H1 (cell line): ENCODE measurements at regions not wholly inside any gene's neighbourhood (a gene's known extent, or its start where the extent isn't known, plus 50 kb on each side); places are given as distances from the start of the nearest gene placed in this dataset.

Source experiments
- CTCF ChIA-PET: fragments of 300-600 bp; sonication (Branson Sonifier 250); formaldehyde crosslinking; loops from one replicate; lab custom pipeline; 2021; ENCODE audit not compliant: partially characterized antibody; lab: Charles Lee
- POLR2A ChIA-PET: fragments of 300-600 bp; sonication (Branson Sonifier 250); formaldehyde crosslinking; loops from one replicate; lab custom pipeline; 2021; ENCODE audit warnings: inconsistent platforms; ENCODE audit not compliant: partially characterized antibody; lab: Charles Lee
- DNase-seq, 2 experiments: peaks; one replicate each; pipeline versions ENCODE4 v3.0.0 to v3.0.0-alpha.2; 2010 to 2022; ENCODE audit warnings: low spot score in 2 of 2, low read depth in 1 of 2, mixed read lengths in 1 of 2
- FAIRE-seq: peaks from 2 replicates; lab custom pipeline; 2011; peaks lifted over from hg19 to GRCh38; lab: Jason Lieb, UNC
- H2AFZ ChIP-seq: 2 replicates; pipeline ENCODE4 v1.8.1; 2012; ENCODE audit warnings: low read length, inconsistent platforms
- H2AK5ac ChIP-seq: 2 replicates; pipeline ENCODE4 v1.6.1; 2013; ENCODE audit warnings: low read depth, low read length
- H2BK120ac ChIP-seq: replicated peaks from 2 replicates; pipeline ENCODE3; 2013; ENCODE audit warnings: low read depth, low read length, inconsistent platforms
- H2BK12ac ChIP-seq: 2 replicates; pipeline ENCODE4 v1.6.1; 2013; ENCODE audit warnings: low read depth, low read length
- H2BK15ac ChIP-seq: 2 replicates; pipeline ENCODE4 v1.6.1; 2013; ENCODE audit warnings: low read length
- H2BK20ac ChIP-seq: 2 replicates; pipeline ENCODE4 v1.6.1; 2013; ENCODE audit warnings: low read length
- H2BK5ac ChIP-seq: 2 replicates; pipeline ENCODE4 v1.6.1; 2013; ENCODE audit warnings: low read depth, low read length
- H3K14ac ChIP-seq: 2 replicates; pipeline ENCODE4 v1.6.1; 2013; ENCODE audit warnings: inconsistent platforms; ENCODE audit not compliant: insufficient read length
- H3K18ac ChIP-seq: 2 replicates; pipeline ENCODE4 v1.6.1; 2013; ENCODE audit warnings: low read length; ENCODE audit errors: extremely low read depth
- H3K23ac ChIP-seq: 2 replicates; pipeline ENCODE4 v1.6.1; 2013; ENCODE audit warnings: inconsistent platforms; ENCODE audit not compliant: insufficient read length
- H3K23me2 ChIP-seq: 2 replicates; pipeline ENCODE4 v1.6.1; 2013; ENCODE audit warnings: low read depth, low read length
- H3K27ac ChIP-seq: 2 replicates; pipeline ENCODE4 v1.6.1; 2011; ENCODE audit warnings: low read depth, low read length, inconsistent platforms
- H3K27me3 ChIP-seq, 4 experiments: replicated peaks in 1 of 4; 1 replicate in 1 of 4; 2 replicates in 3 of 4; pipeline versions ENCODE4 v1.6.1 to v1.8.1; 2011 to 2013; ENCODE audit warnings: low read length in 3 of 4, mild to moderate bottlenecking in 3 of 4, inconsistent platforms in 2 of 4, mixed read lengths in 2 of 4, moderate library complexity in 1 of 4; ENCODE audit not compliant: control insufficient read depth in 3 of 4, insufficient read depth in 3 of 4; ENCODE audit errors: extremely low read depth in 1 of 4
- H3K36me3 ChIP-seq, 4 experiments: 2 replicates each; pipeline versions ENCODE4 v1.6.1 to v1.8.1; 2011 to 2013; ENCODE audit warnings: mild to moderate bottlenecking in 4 of 4, low read length in 3 of 4, moderate library complexity in 2 of 4, control low read depth in 1 of 4, inconsistent platforms in 1 of 4; ENCODE audit not compliant: insufficient read depth in 4 of 4, control insufficient read depth in 2 of 4
- H3K4ac ChIP-seq: replicated peaks from 2 replicates; pipeline ENCODE3; 2013; ENCODE audit warnings: low read length, low read depth, mixed read lengths, inconsistent platforms; ENCODE audit not compliant: insufficient read length
- H3K4me1 ChIP-seq, 4 experiments: replicated peaks in 1 of 4; 1 replicate in 1 of 4; 2 replicates in 3 of 4; pipeline versions ENCODE4 v1.6.1 to v1.8.1; 2011 to 2013; ENCODE audit warnings: low read length in 3 of 4, inconsistent platforms in 2 of 4, mixed read lengths in 1 of 4; ENCODE audit not compliant: insufficient read depth in 4 of 4, control insufficient read depth in 3 of 4
- H3K4me2 ChIP-seq, 2 experiments: 2 replicates each; pipeline versions ENCODE4 v1.6.1 to v1.8.1; 2011 to 2013; ENCODE audit warnings: low read depth in 2 of 2, low read length in 2 of 2, control low read depth in 1 of 2, inconsistent platforms in 1 of 2, mild to moderate bottlenecking in 1 of 2; ENCODE audit not compliant: insufficient read depth in 1 of 2
- H3K4me3 ChIP-seq, 4 experiments: fragments of 200-600, 300-600 bp in 1 of 4; sonication (generic), shearing (Covaris generic), sonication (Bioruptor Twin) in 1 of 4; 2 replicates each; pipeline versions ENCODE4 v1.5.1 to v1.8.1; 2011 to 2016; ENCODE audit warnings: low read length in 4 of 4, low read depth in 3 of 4, control low read depth in 2 of 4, inconsistent platforms in 2 of 4, mild to moderate bottlenecking in 2 of 4, mixed read lengths in 1 of 4, moderate library complexity in 1 of 4; ENCODE audit not compliant: insufficient read depth in 2 of 4; ENCODE audit errors: extremely low read depth in 1 of 4
- H3K56ac ChIP-seq: replicated peaks from 2 replicates; pipeline ENCODE3; 2013; ENCODE audit warnings: low read depth, mild to moderate bottlenecking, mixed read lengths, low read length, inconsistent platforms; ENCODE audit not compliant: insufficient read length
- H3K79me1 ChIP-seq: 2 replicates; pipeline ENCODE4 v1.6.1; 2013; ENCODE audit warnings: low read depth, low read length, control low read depth
- H3K79me2 ChIP-seq, 2 experiments: 2 replicates each; pipeline versions ENCODE4 v1.6.1 to v1.8.1; 2012 to 2013; ENCODE audit warnings: low read length in 2 of 2, mild to moderate bottlenecking in 2 of 2, inconsistent platforms in 1 of 2; ENCODE audit not compliant: insufficient read depth in 2 of 2, control insufficient read depth in 1 of 2
- H3K9ac ChIP-seq, 4 experiments: replicated peaks in 1 of 4; 1 replicate in 1 of 4; 2 replicates in 3 of 4; pipeline versions ENCODE4 v1.6.1 to v1.8.1; 2011 to 2013; ENCODE audit warnings: low read depth in 3 of 4, low read length in 3 of 4, control low read depth in 2 of 4, mild to moderate bottlenecking in 2 of 4, moderate library complexity in 2 of 4, inconsistent platforms in 1 of 4; ENCODE audit errors: extremely low read depth in 1 of 4
- H3K9me3 ChIP-seq, 2 experiments: 2 replicates each; pipeline versions ENCODE4 v1.6.1 to v1.8.1; 2012 to 2013; ENCODE audit warnings: mild to moderate bottlenecking in 2 of 2, moderate library complexity in 2 of 2, control low read depth in 1 of 2, inconsistent platforms in 1 of 2, low read depth in 1 of 2, low read length in 1 of 2, mixed read lengths in 1 of 2; ENCODE audit not compliant: insufficient read depth in 2 of 2
- H4K20me1 ChIP-seq, 2 experiments: replicated peaks in 1 of 2; 2 replicates each; pipeline versions ENCODE3 to v1.8.1; 2011 to 2013; ENCODE audit warnings: inconsistent platforms in 2 of 2, low read length in 2 of 2, mild to moderate bottlenecking in 1 of 2; ENCODE audit not compliant: insufficient read depth in 2 of 2, control insufficient read depth in 1 of 2
- H4K5ac ChIP-seq: 2 replicates; pipeline ENCODE4 v1.6.1; 2013; ENCODE audit warnings: low read length, low read depth, mixed read lengths, inconsistent platforms; ENCODE audit not compliant: insufficient read length
- H4K8ac ChIP-seq: 2 replicates; pipeline ENCODE4 v1.8.0; 2013; ENCODE audit warnings: mild to moderate bottlenecking, moderate library complexity, low read length, inconsistent platforms; ENCODE audit not compliant: insufficient read depth; ENCODE audit errors: extremely low read depth
- H4K91ac ChIP-seq: replicated peaks from 2 replicates; pipeline ENCODE3; 2013; ENCODE audit warnings: low read length, mixed read lengths, inconsistent platforms; ENCODE audit not compliant: insufficient read length
- GTF2F1 ChIP-seq: IDR thresholded peaks from 2 replicates; pipeline ENCODE4 v1.6.1; 2012; ENCODE audit warnings: low read depth, low read length, improper control_type of control experiment, borderline replicate concordance
- HDAC2 ChIP-seq, 2 experiments: fragments of 300-600 bp in 1 of 2; sonication (generic) in 1 of 2; IDR thresholded peaks; 2 replicates each; pipeline ENCODE4 v1.6.1; 2011 to 2012; ENCODE audit warnings: low read depth in 2 of 2, low read length in 2 of 2, mild to moderate bottlenecking in 2 of 2, moderate library complexity in 2 of 2, borderline replicate concordance in 1 of 2, inconsistent platforms in 1 of 2
- SAP30 ChIP-seq: fragments of 300-600 bp; sonication (generic); IDR thresholded peaks from 2 replicates; pipeline ENCODE4 v1.7.1; 2012; ENCODE audit warnings: low read length, moderate library complexity, mild to moderate bottlenecking, inconsistent platforms; ENCODE audit not compliant: insufficient read depth, insufficient replicate concordance
- SP1 ChIP-seq: IDR thresholded peaks from 2 replicates; pipeline ENCODE4 v1.6.1; 2011; ENCODE audit warnings: low read depth, low read length
- USF2 ChIP-seq: IDR thresholded peaks from 2 replicates; pipeline ENCODE4 v1.6.1; 2011; ENCODE audit warnings: low read length, improper control_type of control experiment
- WGBS, 2 experiments: shearing (Covaris generic) in 1 of 2; methylation state at CpG; one replicate each; pipeline versions ENCODE4 v1.1.6 to v1.1.7; 2013 to 2015; ENCODE audit warnings: low lambda C conversion rate in 2 of 2, mixed read lengths in 2 of 2, inconsistent platforms in 1 of 2, low coverage in 1 of 2, missing lambda C conversion rate in 1 of 2; ENCODE audit not compliant: insufficient replicate concordance in 2 of 2, insufficient coverage in 1 of 2, insufficient read length in 1 of 2; ENCODE audit errors: extremely low coverage in 1 of 2, missing lambda C conversion rate in 1 of 2; 5-methylcytosine and 5-hydroxymethylcytosine counted together

- peaks cover 0 to 1% (median 0%) of the 10 kb centered on the region in 4 experiments; a peak in 1 of 7 replicates for H3K27me3 ChIP-seq
- H2AFZ ChIP-seq, result no peak overlapping the region
- H3K18ac ChIP-seq, result no peak overlapping the region
- H3K4me1 ChIP-seq, result peaks cover 0 to 5% (median under 1%) of the 10 kb centered on the region in 4 experiments; a peak in 1 of 7 replicates
- DNase-seq (no peak), FAIRE-seq (no peak)
- H3K23ac ChIP-seq, result no peak overlapping the region
- H4K20me1 ChIP-seq, result no peaks in the 10 kb centered on the region
- H4K5ac ChIP-seq, result no peak overlapping the region
- H3K56ac ChIP-seq, result no peak overlapping the region
- H3K9me3 ChIP-seq, result no peaks in the 10 kb centered on the region
- H3K4me2 ChIP-seq, result no peak overlapping the region
- no peaks in the 10 kb centered on the region for H3K36me3 ChIP-seq
- ChIA-PET CTCF (interaction anchor here (0.9 to 1.7 kb wide), 2 partner anchors 13 to 48 kb away, joined by 3 read pairs; no protein-coding TSS in a partner anchor), POLR2A (interaction anchor here (1.3 kb wide), 1 partner anchor 12 kb away, joined by 3 read pairs; no protein-coding TSS in a partner anchor)
- 0 out of 2 replicates have a peak overlapping the region, but pooled peaks have one; percentile 31 for H2BK15ac ChIP-seq
- no peak overlapping the region for H2BK5ac ChIP-seq
- no peak overlapping the region for H2BK120ac ChIP-seq
- H4K91ac ChIP-seq, result peak overlapping the region; percentile 29
- TF ChIP-seq HDAC2 (IDR thresholded peaks at IDR 0.05; ENCODE audit: borderline replicate concordance in 1 of 2, low read depth in 2 of 2, low read length in 2 of 2), result no peak
- no peak for TF ChIP-seq SP1
- no peak for TF ChIP-seq USF2
- no peak for TF ChIP-seq SAP30
- TF ChIP-seq GTF2F1, result no peak
- H3K27ac ChIP-seq, result no peak overlapping the region
- no peaks in the 10 kb centered on the region for H3K79me2 ChIP-seq
- H3K14ac ChIP-seq, result no peak overlapping the region
- WGBS, 2 experiments, result 89% methylated on average over 3 of the region's 3 CpGs; no CpG with 5 or more reads in 1 of the 2 experiments
- no peak overlapping the region for H2AK5ac ChIP-seq
- H3K9ac ChIP-seq, result no peak overlapping the region
- no peaks in the 10 kb centered on the region for H3K79me1 ChIP-seq
- no peak overlapping the region for H3K4ac ChIP-seq
- H3K23me2 ChIP-seq, result 0 out of 2 replicates have a peak, but pooled peaks cover 3% of the 10 kb centered on the region
- H2BK20ac ChIP-seq, result no peak overlapping the region
- no peak overlapping the region; the same call in 1 of the 2 replicates for H2BK12ac ChIP-seq
- no peak overlapping the region for H3K4me3 ChIP-seq
- no peak overlapping the region for H4K8ac ChIP-seq
Measured at GRCh38 chr5:158123595-158123994, 264.6 kb upstream of the CLINT1 start.
